LNCAP (cell line): ENCODE measurements at regions not wholly inside any gene's neighbourhood (a gene's known extent, or its start where the extent isn't known, plus 50 kb on each side); places are given as distances from the start of the nearest gene placed in this dataset.

Source experiments
- CTCF ChIP-seq: fragments of 450-650 bp; IDR thresholded peaks from 2 replicates; pipeline ENCODE4 v1.5.1; 2017; ENCODE audit warnings: mild to moderate bottlenecking

- TF ChIP-seq CTCF: no peak
Observed at GRCh38 chr1:187721216-187721615, 892.5 kb downstream of the PLA2G4A start.

GRCh38 chr1:187725216-187725615, 896.5 kb downstream of the PLA2G4A start:
- TF ChIP-seq CTCF: no peak

GRCh38 chr1:187733232-187733631, 904.5 kb downstream of the PLA2G4A start:
- no peak for TF ChIP-seq CTCF

- TF ChIP-seq CTCF: no peak
Observed at GRCh38 chr1:187734427-187734826, 905.7 kb downstream of the PLA2G4A start.

- TF ChIP-seq CTCF: no peak
Observed at GRCh38 chr1:187744665-187745064, 915.9 kb downstream of the PLA2G4A start.

- no peak for TF ChIP-seq CTCF
Observed at GRCh38 chr1:187755536-187755935, 926.8 kb downstream of the PLA2G4A start.

- no peak for TF ChIP-seq CTCF
Observed at GRCh38 chr1:187759825-187760333, 931.1 kb downstream of the PLA2G4A start.

GRCh38 chr1:187762118-187762517, 933.4 kb downstream of the PLA2G4A start:
- no peak for TF ChIP-seq CTCF
